Cardiac muscle cell (in vitro differentiated cells and primary cell): ENCODE measurements at regions not wholly inside any gene's neighbourhood (a gene's known extent, or its start where the extent isn't known, plus 50 kb on each side); places are given as distances from the start of the nearest gene placed in this dataset.

Experiments
- DNase-seq, 2 donors: peaks; one replicate each; pipeline versions ENCODE4 v3.0.0 to v3.0.0-alpha.2; 2010 to 2017; ENCODE audit warnings: low read depth in 1 of 2, low spot score in 1 of 2
- H3K27ac ChIP-seq: fragments of 200-600 bp; sonication (generic); 2 replicates; pipeline ENCODE4 v1.5.1; 2016
- H3K27me3 ChIP-seq: fragments of 200-600 bp; sonication (generic); 2 replicates; pipeline ENCODE4 v1.6.0; 2016; ENCODE audit warnings: control low read depth
- H3K36me3 ChIP-seq: fragments of 200-600 bp; sonication (generic); 2 replicates; pipeline ENCODE4 v1.5.1; 2016; ENCODE audit warnings: control low read depth
- H3K4me1 ChIP-seq: fragments of 200-600 bp; sonication (generic); 2 replicates; pipeline ENCODE4 v1.8.1; 2017; ENCODE audit warnings: low read depth, mild to moderate bottlenecking, mixed run types
- H3K4me3 ChIP-seq: fragments of 200-600 bp; sonication (generic); 2 replicates; pipeline ENCODE4 v1.5.1; 2016; ENCODE audit warnings: mild to moderate bottlenecking
- H3K9me3 ChIP-seq: fragments of 200-600 bp; sonication (generic); 2 replicates; pipeline ENCODE4 v1.5.1; 2017; ENCODE audit warnings: low read depth, mild to moderate bottlenecking, control low read depth
- TF ChIP-seq, protein P1 (sequence below): IDR thresholded peaks from 2 replicates; pipeline ENCODE4 v1.5.1; 2012; ENCODE audit warnings: low read depth, mild to moderate bottlenecking, low read length

- Histone ChIP-seq H3K4me1 (peaks cover 17% of the 10 kb centered on the region), H3K36me3 (no peaks in the 10 kb centered on the region), H3K27me3 (no peaks in the 10 kb centered on the region), H3K4me3 (no peak overlapping the region), H3K27ac (no peak overlapping the region), H3K9me3 (no peaks in the 10 kb centered on the region)
- TF ChIP-seq, protein P1, sequence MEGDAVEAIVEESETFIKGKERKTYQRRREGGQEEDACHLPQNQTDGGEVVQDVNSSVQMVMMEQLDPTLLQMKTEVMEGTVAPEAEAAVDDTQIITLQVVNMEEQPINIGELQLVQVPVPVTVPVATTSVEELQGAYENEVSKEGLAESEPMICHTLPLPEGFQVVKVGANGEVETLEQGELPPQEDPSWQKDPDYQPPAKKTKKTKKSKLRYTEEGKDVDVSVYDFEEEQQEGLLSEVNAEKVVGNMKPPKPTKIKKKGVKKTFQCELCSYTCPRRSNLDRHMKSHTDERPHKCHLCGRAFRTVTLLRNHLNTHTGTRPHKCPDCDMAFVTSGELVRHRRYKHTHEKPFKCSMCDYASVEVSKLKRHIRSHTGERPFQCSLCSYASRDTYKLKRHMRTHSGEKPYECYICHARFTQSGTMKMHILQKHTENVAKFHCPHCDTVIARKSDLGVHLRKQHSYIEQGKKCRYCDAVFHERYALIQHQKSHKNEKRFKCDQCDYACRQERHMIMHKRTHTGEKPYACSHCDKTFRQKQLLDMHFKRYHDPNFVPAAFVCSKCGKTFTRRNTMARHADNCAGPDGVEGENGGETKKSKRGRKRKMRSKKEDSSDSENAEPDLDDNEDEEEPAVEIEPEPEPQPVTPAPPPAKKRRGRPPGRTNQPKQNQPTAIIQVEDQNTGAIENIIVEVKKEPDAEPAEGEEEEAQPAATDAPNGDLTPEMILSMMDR = no peak
- no peak for DNase-seq
These were observed 168.1 kb downstream of the ADAMTS15 start for GRCh38 chr11:130616573-130616972.

- DNase-seq = no peak
- no peak overlapping the region for H3K27ac ChIP-seq
- no peaks in the 10 kb centered on the region for H3K27me3 ChIP-seq
- no peak overlapping the region for H3K4me3 ChIP-seq
- TF ChIP-seq, protein P1 = no peak
- H3K9me3 ChIP-seq = no peaks in the 10 kb centered on the region
- peaks cover 12% of the 10 kb centered on the region for H3K4me1 ChIP-seq
- H3K36me3 ChIP-seq = no peaks in the 10 kb centered on the region
These were observed 168.6 kb downstream of the ADAMTS15 start for GRCh38 chr11:130617001-130617400.

- no peaks in the 10 kb centered on the region for H3K9me3 ChIP-seq
- no peaks in the 10 kb centered on the region for H3K36me3 ChIP-seq
- H3K27ac ChIP-seq = no peak overlapping the region
- H3K4me1 ChIP-seq = peaks cover 5% of the 10 kb centered on the region
- TF ChIP-seq, protein P1 = no peak
- H3K4me3 ChIP-seq = no peak overlapping the region
- DNase-seq = no peak
- no peaks in the 10 kb centered on the region for H3K27me3 ChIP-seq
These were observed 172.1 kb downstream of the ADAMTS15 start for GRCh38 chr11:130620548-130620947.

DNA sequence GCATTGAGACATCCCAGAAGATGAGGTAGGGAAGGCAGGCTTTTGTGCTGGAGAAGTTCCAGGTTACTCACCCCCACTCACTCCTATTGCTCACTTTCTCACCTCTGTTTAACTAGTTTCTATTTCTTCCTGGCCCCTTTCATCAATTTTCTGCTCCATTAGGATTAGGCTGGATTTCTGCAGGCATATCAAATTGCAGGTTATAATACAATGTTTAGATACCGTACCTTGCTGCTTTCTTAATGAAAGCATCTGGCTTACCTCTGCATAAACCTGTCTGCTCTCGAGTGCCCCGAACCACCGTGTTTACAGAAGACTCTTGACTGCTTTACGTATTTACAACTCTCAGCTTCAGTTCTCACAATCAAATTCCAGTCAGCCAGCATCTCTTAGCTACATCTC is 173.7 kb downstream of the ADAMTS15 start:
- H3K4me3 ChIP-seq = no peak overlapping the region
- H3K27me3 ChIP-seq = no peaks in the 10 kb centered on the region
- H3K4me1 ChIP-seq = peaks cover 5% of the 10 kb centered on the region
- TF ChIP-seq, protein P1 = no peak
- H3K27ac ChIP-seq = no peak overlapping the region
- DNase-seq = no peak
- no peaks in the 10 kb centered on the region for H3K9me3 ChIP-seq
- H3K36me3 ChIP-seq = no peaks in the 10 kb centered on the region

DNA sequence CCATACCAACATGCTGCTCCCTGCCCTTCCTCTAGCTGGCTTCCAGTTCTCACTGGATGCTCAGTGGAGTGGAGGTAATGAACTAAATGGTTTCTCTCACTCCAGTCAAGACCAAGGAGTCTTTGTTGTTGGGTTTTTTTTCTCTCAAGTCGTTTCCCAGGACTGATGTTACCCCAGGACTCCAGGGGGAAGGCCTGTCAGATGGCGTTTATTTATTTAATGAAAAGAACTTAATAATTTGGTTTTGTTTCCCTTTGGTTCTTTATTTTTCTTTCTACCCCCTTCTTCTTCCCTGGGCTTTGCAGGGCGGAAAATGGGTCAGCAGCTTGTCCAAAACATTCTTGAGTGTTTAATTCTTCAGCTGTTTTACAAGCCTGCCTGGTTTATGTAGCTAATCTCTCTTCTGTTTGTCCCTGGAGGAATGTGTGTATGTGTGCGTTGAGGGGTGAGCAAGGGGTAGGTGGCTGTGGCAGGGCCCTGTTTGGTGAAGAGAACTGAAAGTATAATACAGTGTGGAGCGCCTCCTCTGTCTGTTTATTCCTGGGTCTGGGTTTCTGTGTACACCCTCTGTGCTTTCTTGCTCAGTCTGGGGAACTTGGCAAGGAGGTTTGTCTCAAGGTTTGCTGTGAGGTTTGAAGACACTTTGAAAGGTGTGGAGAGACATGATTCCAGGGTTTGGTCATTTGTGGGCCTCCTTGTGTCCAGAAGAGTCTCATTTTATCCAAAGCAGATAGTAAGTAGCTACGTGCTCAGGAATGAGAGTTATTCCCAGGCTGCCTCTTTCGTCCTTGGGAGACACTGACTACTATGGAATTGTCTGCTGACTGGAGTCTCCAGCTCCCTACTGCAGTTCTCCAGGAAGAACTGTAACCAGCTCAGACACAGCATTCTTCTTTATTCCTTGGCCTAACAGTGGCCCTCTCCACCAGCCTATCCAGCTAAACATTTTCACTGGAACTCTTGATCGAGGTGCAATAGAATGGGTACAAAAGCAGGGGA is 175.5 kb downstream of the ADAMTS15 start:
- Histone ChIP-seq H3K4me3 (no peak overlapping the region), H3K36me3 (no peaks in the 10 kb centered on the region), H3K9me3 (no peaks in the 10 kb centered on the region), H3K4me1 (peaks cover 5% of the 10 kb centered on the region), H3K27me3 (no peaks in the 10 kb centered on the region), H3K27ac (peak overlapping the region; percentile 20)
- TF ChIP-seq, protein P1 = no peak
- no peak for DNase-seq
